BJ (cell line): ENCODE measurements at regions not wholly inside any gene's neighbourhood (a gene's known extent, or its start where the extent isn't known, plus 50 kb on each side); places are given as distances from the start of the nearest gene placed in this dataset.

Source experiments
- CTCF ChIA-PET: fragments of 350-600 bp; formaldehyde crosslinking; extraction: SDS; loops from one replicate; lab custom pipeline; 2021; ENCODE audit warnings: antibody characterized with exemption, inconsistent platforms; lab: Yijun Ruan, JAX
- POLR2A ChIA-PET: fragments of 300-600 bp; sonication (Branson Sonifier 250); formaldehyde crosslinking; extraction: SDS; loops from one replicate; lab custom pipeline; 2021; ENCODE audit warnings: antibody characterized with exemption; lab: Charles Lee
- DNase-seq: peaks from one replicate; pipeline ENCODE4 v3.0.0-alpha.2; 2011; ENCODE audit warnings: low read depth
- H3K27me3 ChIP-seq: 2 replicates; pipeline ENCODE4 v1.6.0; 2011; ENCODE audit warnings: low read length; ENCODE audit not compliant: control insufficient read depth, insufficient read depth
- H3K36me3 ChIP-seq: 2 replicates; pipeline ENCODE4 v1.5.1; 2011; ENCODE audit warnings: low read length; ENCODE audit not compliant: control insufficient read depth, insufficient read depth
- H3K4me3 ChIP-seq: 2 replicates; pipeline ENCODE4 v1.5.1; 2011; ENCODE audit warnings: low read depth, mild to moderate bottlenecking, control low read depth, low read length
- CTCF ChIP-seq: IDR thresholded peaks from 2 replicates; pipeline ENCODE4 v1.5.1; 2011; ENCODE audit warnings: low read depth, mild to moderate bottlenecking, control low read depth, inconsistent platforms, low read length, moderate library complexity; ENCODE audit not compliant: insufficient read depth

GRCh38 chr20:46811224-46812084 lies 83.2 kb upstream of the EYA2 start:
- Histone ChIP-seq H3K36me3 (no peaks in the 10 kb centered on the region), H3K27me3 (peaks cover 2% of the 10 kb centered on the region; the same call in 1 of the 2 replicates), H3K4me3 (no peak overlapping the region)
- no peak for DNase-seq
- no peak for TF ChIP-seq CTCF
- POLR2A ChIA-PET, result no interaction called here
- CTCF ChIA-PET, result interaction anchor here (1.5 kb wide), 1 partner anchor 8 kb away, joined by 3 read pairs; no protein-coding TSS in a partner anchor

- Histone ChIP-seq H3K36me3 (no peaks in the 10 kb centered on the region), H3K4me3 (no peak overlapping the region), H3K27me3 (peaks cover 2% of the 10 kb centered on the region; the same call in 1 of the 2 replicates)
- no peak for TF ChIP-seq CTCF
- CTCF ChIA-PET, result interaction anchor here (1.1 kb wide), 1 partner anchor 16 kb away, joined by 5 read pairs; no protein-coding TSS in a partner anchor
- POLR2A ChIA-PET, result no interaction called here
- peak; percentile 50 for DNase-seq
Measured at GRCh38 chr20:46814366-46815232, 80.0 kb upstream of the EYA2 start.

GRCh38 chr20:46816097-46816496 lies 78.5 kb upstream of the EYA2 start:
- Histone ChIP-seq H3K36me3 (no peaks in the 10 kb centered on the region), H3K27me3 (no peaks in the 10 kb centered on the region), H3K4me3 (no peak overlapping the region)
- CTCF ChIA-PET, result no interaction called here
- DNase-seq, result no peak
- no peak for TF ChIP-seq CTCF
- POLR2A ChIA-PET, result no interaction called here

GRCh38 chr20:46816886-46817638 lies 77.6 kb upstream of the EYA2 start:
- Histone ChIP-seq H3K4me3 (no peak overlapping the region), H3K27me3 (no peaks in the 10 kb centered on the region), H3K36me3 (no peaks in the 10 kb centered on the region)
- ChIA-PET CTCF (no interaction called here), POLR2A (no interaction called here)
- no peak for DNase-seq
- no peak for TF ChIP-seq CTCF
